OCI-M1 (cell line): ENCODE measurements at regions not wholly inside any gene's neighbourhood (a gene's known extent, or its start where the extent isn't known, plus 50 kb on each side); places are given as distances from the start of the nearest gene placed in this dataset.

Experiments
- DNase-seq: peaks from one replicate; lab custom pipeline; 2025; lab: John Stamatoyannopoulos, UW

- DNase-seq: no peak
Observed at GRCh38 chr10:88023676-88024075, 160.3 kb downstream of the PTEN start.

DNA sequence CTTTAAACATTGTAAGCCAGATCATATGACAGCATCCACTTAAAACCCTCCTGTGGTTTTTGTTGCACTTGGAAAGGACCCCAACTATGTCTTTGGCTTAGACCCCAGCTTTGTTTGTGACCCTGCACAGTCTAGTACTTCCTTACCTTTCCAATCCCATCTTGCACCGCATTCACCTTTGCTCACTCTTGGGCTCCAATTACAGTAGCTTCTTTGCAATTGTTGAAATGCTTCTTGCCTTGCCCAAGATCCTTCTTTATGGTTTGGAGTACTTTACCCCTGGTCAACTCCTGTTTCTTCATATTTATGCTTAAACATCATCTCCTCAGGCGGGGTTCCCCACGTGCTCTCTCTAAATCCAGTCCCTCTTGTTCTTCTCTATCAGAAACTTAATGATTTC is 162.6 kb downstream of the PTEN start:
- no peak for DNase-seq

DNA sequence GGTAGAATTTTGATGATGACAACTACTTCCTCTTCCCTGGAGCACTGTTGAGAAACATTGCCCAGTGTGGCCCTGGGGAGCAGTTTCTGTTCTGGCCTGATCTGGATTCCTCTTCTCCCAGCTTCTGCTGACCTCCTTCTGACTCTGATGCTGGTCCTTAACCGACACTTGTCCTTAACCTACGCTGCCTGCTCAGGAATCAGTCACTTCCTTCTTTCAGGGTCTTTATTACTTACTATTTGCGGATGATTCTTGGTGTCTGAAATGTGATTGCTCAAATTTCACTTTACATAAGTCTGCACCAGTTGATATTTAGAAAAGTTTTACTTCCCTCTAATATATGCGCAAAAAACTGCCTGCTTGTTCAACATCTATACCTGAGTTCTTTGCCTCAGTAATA is 164.1 kb downstream of the PTEN start:
- peak; percentile 79 for DNase-seq

GRCh38 chr10:88028072-88028471 is 164.6 kb downstream of the PTEN start:
- peak; percentile 45 for DNase-seq

- no peak for DNase-seq
Observed at GRCh38 chr10:88028654-88029053, 165.2 kb downstream of the PTEN start.

GRCh38 chr10:88032566-88032965 is 169.1 kb downstream of the PTEN start:
- DNase-seq: no peak

DNA sequence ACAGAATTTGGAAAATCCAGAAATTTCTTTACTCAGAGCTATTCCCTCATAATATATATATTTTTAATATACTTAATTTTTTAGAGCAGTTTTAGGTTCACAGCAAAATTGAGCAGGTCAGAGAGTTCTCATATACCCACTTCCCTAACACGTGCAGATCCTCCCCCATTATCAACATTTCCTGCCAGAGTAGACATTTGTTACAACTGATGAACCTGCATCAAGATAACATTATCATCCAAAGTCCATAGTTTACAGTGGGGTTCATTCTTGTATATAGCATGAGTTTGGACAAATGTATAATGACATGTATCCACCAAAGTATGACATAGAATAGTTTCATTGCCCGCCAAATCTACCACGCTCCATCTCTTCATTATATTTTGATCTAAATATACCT is 170.0 kb downstream of the PTEN start:
- peak; percentile 31 for DNase-seq

DNA sequence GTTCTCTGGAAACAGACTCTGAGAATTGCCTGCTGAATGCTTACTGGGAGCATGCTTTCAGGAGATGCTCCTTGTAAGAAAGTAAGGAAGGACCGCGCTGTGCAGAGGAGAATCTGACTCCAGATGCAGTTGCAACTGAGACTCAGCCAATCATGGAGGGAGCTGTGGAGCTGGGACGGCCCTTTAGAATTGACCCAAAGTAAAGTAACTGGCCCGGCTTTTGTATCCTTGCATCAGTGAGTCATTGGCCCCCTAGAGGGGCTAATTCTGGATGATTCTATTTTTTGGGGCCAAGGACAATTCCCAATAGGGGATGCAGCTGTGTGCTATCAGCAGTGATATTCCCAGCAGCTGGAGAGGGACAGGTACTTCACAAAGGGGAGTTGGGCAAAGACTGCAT is 170.4 kb downstream of the PTEN start:
- DNase-seq: no peak

- no peak for DNase-seq
Observed at GRCh38 chr10:88036126-88036525, 172.7 kb downstream of the PTEN start.

GRCh38 chr10:88037623-88038022 is 174.2 kb downstream of the PTEN start:
- DNase-seq: no peak

GRCh38 chr10:88038268-88038667 is 174.8 kb downstream of the PTEN start:
- no peak for DNase-seq

- no peak for DNase-seq
Observed at GRCh38 chr10:88039496-88040200, 176.2 kb downstream of the PTEN start.

DNA sequence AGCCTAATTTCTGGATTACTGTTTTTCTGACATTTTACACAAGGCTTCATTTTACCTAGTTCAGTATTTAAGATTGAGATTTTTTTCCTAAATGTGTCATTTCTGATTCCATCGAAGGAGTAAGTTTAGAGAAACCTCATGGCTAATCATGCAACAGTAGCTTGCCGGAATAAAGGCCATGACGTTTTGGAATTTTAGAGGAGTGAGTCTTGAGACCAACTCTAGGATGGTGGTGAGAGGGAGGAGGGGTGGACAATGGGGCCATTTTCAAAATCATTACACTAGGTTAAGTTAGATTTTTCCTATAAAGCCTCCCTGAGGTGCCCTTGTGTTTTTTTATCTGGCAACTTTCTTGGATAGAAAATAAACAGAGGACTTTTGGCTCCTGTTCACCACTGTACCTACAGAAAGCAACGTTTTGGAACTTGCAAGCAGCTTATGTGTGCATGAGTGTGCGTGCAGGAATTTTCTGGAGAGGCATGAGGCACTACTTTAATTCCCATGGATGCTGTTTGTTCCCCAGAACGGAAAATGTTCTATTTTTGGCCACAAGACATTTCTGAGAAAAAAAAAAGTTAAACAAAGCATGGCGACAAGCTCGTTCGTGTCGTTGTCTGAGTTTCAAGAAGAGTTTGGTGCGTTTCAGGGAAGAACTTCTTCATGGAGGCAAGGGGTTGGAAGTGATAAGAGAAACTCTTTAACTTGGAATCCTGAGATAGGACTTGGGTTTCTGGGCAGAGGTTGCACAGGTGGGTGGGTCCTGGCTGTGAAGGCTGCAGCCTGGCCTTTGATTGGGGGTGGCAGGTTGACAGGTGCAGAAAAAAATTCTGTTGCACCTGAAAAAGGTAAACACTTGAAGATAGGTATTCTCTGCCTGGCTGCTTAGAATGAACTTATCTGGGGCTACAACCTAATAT is 178.1 kb downstream of the PTEN start:
- DNase-seq: peak; percentile 61

DNA sequence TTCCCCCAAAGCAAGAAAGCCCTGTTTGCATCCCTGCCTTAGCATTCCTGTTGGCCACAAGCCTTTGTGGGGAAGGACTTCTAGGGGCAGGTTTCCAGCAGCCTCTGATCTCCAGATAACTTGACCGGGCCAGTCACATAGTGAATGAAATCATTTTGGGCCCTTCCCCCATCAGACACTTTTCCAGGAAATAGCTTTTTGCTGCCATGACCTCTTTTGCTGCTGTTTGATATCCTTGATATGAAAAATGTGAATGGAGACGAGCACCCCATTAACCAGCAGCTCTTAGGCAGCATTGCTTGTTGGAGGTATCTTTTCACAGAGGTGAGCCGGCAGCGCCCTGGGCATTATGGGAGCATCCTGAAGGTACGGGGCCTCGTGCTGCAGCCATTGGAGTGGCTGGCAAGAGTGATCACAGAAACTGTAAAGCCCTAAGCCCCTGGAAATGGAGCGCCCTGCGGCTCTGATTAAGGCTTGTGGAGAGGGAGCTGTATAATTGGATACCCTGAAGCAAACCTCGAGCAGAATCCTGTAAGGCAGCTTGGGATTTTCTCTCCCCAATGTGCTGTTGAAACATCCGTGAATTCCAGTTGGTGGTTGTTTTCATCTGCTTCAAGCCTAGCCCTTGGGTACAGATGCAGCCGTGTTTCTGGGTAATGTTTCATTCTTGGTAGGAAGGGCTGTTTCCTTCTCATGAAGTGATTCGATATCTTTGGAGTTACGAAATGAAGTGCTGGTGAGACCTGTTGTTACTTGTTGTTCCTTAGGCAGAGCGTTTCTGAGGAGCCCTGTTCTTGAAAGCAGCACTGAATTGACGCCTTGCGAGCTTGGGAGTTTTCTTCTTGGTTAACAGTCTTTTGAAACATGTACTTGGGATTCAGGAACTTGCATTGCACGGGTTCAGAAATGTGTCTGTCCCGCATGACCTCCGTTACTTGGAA is 179.0 kb downstream of the PTEN start:
- peak; percentile 88 for DNase-seq

- no peak for DNase-seq
Observed at GRCh38 chr10:88045096-88045495, 181.7 kb downstream of the PTEN start.

DNA sequence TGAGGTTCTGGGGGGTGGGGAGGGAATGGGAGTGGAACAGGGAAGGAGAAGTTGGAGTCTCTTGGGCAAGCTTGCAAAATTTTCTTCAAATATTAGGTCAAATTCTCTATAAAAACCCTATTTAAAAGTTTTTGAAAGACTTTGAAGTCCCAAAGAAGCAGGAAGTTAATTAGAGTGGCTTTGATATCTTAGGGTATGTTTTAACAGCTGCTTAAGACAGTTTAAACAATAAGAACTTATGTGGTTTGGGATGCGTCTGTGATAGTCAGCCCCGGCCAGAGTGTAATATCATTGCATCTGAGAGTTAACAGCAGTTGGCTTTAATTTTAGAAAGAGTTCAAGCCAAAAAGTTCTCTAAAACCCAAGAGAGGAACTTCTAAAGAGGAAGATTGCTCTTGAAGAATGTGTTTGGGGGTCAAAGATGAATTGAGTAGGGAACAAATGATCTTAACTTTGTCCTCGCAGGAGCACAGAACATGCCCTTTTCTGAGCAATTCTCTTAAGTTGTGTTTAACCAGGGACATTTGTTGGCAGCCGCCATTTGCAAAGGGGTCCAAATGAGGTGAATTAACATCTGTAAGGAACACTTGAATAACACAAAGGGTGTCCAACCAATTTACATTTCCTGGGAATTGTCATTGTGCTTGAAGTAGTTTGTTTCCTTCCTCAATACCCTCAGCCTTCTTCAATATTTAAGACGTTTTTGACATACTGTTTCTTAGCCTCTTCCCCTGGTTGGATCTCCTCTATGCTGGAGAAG is 182.4 kb downstream of the PTEN start:
- DNase-seq: peak; percentile 81

DNA sequence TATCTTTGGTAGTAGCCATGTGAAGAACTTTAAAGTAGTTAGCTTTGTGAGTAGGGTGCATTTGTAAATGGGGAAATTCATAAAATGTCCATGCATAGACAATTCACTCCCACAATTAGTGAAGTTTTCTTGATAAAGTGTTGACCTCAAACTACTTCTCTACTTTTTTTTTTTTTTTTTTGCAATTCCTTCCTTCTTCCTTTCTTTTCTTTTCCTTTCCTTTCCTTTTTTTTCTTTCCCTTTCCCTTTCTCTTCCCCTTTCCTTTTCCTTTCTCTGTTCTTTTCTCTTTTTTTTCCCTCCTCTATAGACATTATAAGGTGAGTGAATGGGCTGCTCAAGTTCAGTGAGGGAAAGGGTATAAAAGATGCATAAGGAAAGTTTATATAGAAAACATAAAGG is 184.2 kb downstream of the PTEN start:
- no peak for DNase-seq

DNA sequence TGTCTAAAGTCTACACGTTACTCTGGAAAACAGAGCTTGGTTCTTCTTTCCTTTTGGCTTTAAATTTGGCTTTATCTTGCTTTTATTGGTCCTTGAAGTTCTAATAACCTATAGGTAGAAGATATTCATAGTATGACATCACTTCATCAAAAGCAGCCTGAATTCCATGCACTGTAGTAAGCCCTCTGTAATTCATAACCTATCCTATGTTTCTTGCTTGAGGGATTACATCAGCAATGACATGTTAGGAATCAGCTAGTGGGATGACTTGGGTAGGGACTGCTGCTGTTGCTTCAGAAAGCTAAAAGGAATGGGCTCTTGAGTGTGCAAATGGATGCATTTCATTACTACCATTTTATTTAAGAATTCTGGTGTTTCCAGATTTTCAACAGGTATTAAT is 184.9 kb downstream of the PTEN start:
- DNase-seq: no peak

- DNase-seq: peak; percentile 35
Observed at GRCh38 chr10:88049204-88049603, 185.8 kb downstream of the PTEN start.

GRCh38 chr10:88057720-88058119 is 194.3 kb downstream of the PTEN start:
- no peak for DNase-seq

DNA sequence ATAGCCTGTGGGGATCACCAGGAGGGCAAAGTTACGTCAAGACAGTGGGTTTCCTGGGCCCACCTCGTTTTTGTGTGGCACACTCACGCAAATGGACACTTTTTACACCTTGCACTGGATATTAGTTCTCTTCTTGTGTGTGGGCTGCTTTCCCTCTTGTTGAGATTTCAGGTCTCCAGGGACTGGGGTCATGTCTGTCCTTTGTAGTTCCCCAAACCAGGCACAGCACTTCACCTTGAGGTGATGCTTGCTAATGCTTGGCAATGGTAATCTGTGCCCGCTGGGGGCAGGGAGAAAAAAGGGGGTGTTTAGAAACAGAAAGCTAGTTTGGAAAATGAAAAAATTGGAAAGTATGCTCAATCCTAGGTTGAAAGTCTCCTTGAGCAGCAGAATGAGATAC is 195.3 kb downstream of the PTEN start:
- no peak for DNase-seq
